HL-60 (cell line): ENCODE measurements at regions not wholly inside any gene's neighbourhood (a gene's known extent, or its start where the extent isn't known, plus 50 kb on each side); places are given as distances from the start of the nearest gene placed in this dataset.

Experiments used
- CTCF ChIP-seq: IDR thresholded peaks from one replicate; pipeline ENCODE4 v1.5.1; 2011; ENCODE audit warnings: low read length, control low read depth, inconsistent platforms; ENCODE audit not compliant: insufficient read depth
- POLR2AphosphoS5 ChIP-seq: IDR thresholded peaks from 2 replicates; pipeline ENCODE4 v1.6.1; 2012; ENCODE audit warnings: low read depth
- REST ChIP-seq: IDR thresholded peaks from 2 replicates; pipeline ENCODE4 v1.6.1; 2012; ENCODE audit warnings: low read depth; ENCODE audit not compliant: insufficient replicate concordance

- TF ChIP-seq CTCF (no peak), REST (no peak), POLR2AphosphoS5 (no peak)
Observed at GRCh38 chr16:59087641-59088040, 353.5 kb upstream of the GOT2 start.
